Hematopoietic multipotent progenitor cell treated with erythropoietin and hydrocortisone succinate and interleukin-3 and kit ligand, for 15 days (in vitro differentiated cells): ENCODE measurements at regions not wholly inside any gene's neighbourhood (a gene's known extent, or its start where the extent isn't known, plus 50 kb on each side); places are given as distances from the start of the nearest gene placed in this dataset.

Experiments
- DNase-seq: peaks from one replicate; pipeline ENCODE4 v3.0.0-alpha.2; 2015; ENCODE audit warnings: low spot score

DNA sequence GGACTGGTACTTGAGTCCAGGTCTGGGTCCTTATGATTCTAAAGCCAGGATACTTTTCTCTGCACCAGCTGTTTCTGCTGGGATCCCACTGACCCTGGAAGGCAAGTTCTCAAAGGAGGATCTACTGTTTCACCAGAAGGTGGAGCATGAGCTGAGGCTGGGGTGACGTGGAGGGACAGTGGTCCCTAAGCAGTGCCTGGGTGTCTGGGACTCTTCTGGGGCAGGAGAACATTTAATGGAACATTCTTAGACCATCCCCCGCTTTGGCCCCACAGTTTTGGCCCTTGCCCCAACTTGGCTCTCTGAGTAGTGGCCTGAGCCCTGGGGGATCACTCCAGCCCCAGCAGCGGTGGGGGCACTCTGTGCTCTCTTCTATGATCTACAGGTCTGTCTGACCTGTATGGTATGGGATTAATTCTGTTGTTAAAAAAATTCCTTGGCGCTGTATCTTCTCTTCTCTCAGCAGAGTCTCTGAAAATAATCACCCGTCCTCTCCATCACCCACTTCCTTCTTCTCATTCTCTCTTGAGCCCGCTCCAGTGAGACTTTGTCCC, 60.3 kb upstream of the CSF3R start:
- no peak for DNase-seq

DNA sequence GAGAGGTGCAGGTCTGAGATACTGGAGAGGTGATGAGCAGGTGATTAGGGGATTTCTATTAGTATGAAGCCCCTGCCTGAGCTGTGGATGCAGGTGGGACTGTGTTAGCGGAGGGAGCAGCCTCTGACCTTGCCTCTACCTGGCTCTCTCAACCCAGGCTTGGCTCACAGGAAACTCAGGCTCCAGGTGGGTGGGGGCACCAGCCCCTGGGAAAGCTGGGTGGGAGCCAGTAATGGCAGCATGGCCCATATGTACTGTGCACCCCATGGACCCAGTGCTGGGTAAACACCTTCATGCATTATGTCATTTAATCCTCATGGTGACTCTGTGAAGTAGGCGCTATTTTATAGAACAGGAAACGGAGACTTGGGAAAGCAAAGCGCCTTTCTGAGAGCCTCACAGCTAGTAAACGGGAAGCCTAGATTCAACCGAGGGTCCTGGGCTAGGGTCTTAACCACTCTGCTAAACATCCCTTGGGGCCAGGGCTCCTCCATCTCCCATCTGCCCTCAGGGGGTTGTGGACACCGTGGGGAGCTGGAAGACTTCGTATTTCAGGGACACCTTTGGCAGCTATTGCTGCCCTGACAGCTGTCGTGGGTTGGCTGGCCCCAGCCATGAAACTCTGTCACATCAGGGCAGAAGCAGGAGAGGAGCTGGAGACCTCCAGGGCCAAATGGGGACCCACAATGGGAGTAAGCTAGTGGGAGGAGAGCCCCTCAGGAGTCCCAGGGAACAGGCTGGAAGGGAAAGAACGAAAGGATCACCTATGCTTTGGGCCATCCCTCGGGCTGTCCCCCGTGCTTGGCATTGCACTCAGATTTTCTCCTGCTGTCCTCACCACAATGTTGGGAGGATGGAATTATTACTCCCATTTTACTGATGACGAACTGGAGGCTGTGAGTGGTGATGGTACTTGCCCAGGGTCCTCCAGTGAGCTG, 59.6 kb upstream of the CSF3R start:
- DNase-seq: no peak

- no peak for DNase-seq
Observed at GRCh38 chr1:36540056-36540455, 57.3 kb upstream of the CSF3R start.

- no peak for DNase-seq
Observed at GRCh38 chr1:36539526-36539925, 56.8 kb upstream of the CSF3R start.

GRCh38 chr1:36537991-36538390, 55.3 kb upstream of the CSF3R start:
- DNase-seq: no peak

DNA sequence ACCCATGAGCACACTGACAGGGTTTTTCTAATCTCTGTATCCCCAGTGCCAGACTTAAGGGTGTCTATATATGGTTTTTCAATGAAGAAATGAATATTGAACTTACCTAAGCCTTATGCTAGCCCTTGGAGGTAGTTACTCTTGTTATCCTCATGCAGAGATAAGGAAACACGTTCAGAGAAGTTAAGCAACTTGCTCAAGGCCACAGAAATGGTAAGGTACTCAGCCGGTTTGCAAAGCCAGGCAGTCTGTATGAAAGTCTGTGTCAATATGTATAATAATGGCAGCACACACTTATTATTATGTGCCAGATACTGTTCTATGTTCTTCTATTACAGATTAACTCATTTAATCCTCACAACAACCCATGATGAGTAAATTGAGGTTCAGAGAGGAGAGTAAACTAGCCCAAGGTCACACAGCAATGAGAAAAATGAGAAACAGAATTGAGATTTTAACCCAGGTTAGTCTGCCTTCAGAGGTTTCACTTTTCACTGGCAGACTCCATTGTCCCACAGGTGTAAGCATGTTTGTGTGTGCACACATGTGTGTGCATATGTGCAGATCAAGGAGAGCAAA, 54.6 kb upstream of the CSF3R start:
- no peak for DNase-seq

DNA sequence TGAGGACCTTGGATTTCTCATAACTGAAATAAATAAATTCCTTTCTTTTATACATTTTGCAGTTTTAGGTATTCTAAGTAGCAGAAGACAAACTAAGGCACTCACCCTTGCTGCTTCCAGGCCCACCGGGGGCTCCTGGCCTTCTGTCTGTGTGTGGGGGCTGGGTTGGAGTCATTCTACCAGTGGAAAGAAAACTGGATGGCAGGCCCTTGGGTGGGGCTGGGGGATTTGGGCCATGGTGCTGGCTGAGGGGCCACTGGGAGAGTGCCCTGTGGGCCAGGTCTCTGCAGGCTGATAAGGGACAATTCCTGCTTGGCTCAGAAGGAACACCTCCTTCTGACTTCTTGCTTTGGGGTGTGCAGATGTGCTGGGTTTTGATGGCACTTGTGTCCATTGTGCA, 54.0 kb upstream of the CSF3R start:
- no peak for DNase-seq

DNA sequence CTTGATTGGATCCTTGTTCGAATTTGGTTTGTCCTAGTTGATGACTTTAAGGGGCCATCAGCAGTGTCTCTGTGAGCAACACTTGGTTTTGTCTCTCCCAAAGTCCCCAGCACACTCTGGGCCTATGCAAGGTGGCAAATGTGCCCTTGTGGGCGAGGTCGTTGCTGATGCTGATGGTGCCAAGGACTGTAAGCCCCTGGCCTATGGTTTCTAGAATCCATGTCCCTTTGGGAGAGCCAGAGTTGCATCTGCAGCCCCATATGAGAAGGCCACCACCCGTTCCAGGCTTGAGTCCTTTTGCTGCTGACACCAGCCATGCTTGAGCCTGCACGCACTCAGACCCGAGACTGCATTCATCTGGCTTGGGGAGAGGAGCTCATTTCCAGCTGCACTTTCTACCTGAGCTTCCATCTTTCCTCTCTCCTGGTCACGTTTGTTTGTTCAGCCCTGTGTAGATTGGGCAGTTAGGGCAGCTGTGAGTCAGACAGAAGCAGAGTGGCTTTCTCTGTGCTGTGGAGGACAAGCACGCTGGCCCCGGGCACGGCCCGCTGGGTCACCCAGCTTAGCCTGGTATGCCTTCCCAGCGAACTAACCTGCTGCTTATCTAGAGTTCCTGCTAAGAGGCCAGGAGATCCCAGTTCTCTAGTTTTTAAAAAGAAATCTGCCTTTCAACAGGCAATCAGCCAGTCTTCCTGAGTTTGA, 52.1 kb upstream of the CSF3R start:
- DNase-seq: no peak

- no peak for DNase-seq
Observed at GRCh38 chr1:36533897-36534296, 51.2 kb upstream of the CSF3R start.

GRCh38 chr1:36532810-36533401, 50.2 kb upstream of the CSF3R start:
- DNase-seq: no peak
